ENCODE measurements at regions not wholly inside any gene's neighbourhood (a gene's known extent, or its start where the extent isn't known, plus 50 kb on each side); places are given as distances from the start of the nearest gene placed in this dataset.

- DNase-seq (ENCODE audit: low read depth in 2 of 2) = no peak
Measured at GRCh38 chr17:79202480-79202879, 127.9 kb downstream of the ENGASE start.

DNA sequence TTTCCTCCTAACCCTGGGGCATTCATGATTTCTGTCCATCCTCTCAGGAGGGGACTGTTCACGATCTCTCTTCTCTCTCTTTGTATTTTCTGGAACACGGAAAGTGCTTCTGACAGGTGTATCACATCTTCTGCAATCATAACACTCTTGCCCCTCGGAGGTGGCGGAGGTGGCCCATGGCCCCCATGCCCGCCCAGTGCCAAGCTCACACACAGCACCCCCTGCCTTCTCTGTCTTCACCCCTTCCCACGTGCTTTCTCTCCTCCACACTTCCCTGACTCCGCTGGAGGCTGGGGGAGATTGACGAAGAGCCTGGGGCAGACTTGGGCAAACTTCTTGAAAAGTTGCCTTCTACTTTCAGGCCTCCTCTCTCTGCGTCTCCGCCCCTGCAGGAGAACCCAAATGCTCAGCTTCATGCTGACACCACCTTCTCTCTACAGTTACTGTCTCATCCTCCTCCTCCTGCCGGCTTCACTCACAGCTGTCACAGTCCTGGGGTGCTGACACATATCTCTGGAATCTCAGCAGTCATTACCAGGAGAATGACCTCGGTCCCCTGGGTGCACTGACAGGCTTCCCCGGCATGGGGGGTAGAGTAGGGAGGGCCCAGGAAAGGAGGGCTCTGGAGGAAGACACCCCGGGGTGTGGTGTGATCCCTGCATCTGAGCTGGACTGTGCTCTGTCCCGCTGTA is 127.1 kb downstream of the ENGASE start:
- DNase-seq (ENCODE audit: low read depth in 2 of 2) = no peak

- DNase-seq (ENCODE audit: low read depth in 2 of 2) = no peak
Measured at GRCh38 chr17:79201119-79201518, 126.5 kb downstream of the ENGASE start.

- no peak for DNase-seq (ENCODE audit: low read depth in 2 of 2)
Measured at GRCh38 chr17:79196913-79197312, 122.3 kb downstream of the ENGASE start.

GRCh38 chr17:79192503-79193351 is 118.1 kb downstream of the ENGASE start:
- DNase-seq (ENCODE audit: low read depth in 2 of 2) = no peak

DNA sequence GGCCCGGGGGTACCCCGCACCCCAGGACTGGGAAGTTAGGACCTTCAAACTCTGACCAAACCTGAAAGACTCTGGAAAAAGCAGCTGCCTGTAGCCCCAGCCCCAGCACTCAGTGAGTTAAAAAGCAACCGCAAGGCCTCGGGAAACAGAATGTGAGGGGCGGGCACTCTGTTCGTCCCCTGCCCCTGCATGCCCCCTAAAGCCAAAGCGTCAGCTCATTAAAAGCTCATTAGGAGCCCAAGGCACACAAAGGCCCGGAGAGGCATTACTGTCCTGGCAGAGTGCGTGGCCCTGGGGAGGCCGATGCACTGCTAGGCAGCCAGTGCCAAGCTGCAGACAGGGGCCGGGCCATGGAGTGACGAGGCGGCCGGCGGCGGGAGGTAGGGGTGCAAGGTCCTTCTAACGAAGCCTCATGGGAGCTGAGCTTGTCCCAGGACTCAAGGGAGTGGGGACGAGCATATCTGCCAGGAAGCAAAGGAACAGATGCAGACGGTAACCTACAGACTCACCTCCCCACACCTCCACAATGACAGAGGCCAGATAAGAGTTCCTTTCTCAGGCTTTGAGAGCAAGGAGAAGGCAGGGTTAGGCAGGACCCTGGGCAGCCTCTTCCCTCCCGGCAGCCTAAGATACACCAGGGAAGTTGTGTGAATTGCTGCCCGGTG is 116.8 kb downstream of the ENGASE start:
- DNase-seq (ENCODE audit: low read depth in 2 of 2) = no peak

DNA sequence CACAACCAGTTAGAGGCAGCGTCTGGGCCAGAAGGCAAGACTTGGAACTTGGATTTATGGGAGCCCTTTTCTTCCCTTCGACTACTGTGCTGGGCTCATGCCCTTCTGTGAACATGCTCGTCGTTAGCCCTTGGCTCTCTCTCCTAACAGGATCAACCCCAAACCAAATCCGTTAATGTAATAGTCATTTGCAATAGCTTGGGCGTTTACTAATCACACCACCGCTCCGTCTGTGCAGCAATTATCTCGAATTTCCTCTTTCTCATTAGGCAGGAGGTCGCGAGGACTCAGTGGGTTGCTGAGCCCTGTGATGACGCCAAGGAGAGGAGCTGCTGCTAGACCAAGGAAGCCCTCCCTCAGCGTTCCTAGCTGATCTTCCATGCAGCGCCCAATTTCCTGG is 114.7 kb downstream of the ENGASE start:
- DNase-seq (ENCODE audit: low read depth in 2 of 2) = no peak

GRCh38 chr17:79188685-79189084 is 114.1 kb downstream of the ENGASE start:
- no peak for DNase-seq (ENCODE audit: low read depth in 2 of 2)

- DNase-seq (ENCODE audit: low read depth in 2 of 2) = no peak
Measured at GRCh38 chr17:79188048-79188447, 113.4 kb downstream of the ENGASE start.

- DNase-seq (ENCODE audit: low read depth in 2 of 2) = no peak
Measured at GRCh38 chr17:79187186-79187585, 112.6 kb downstream of the ENGASE start.

- no peak for DNase-seq (ENCODE audit: low read depth in 2 of 2)
Measured at GRCh38 chr17:79186406-79186805, 111.8 kb downstream of the ENGASE start.

- DNase-seq (ENCODE audit: low read depth in 2 of 2) = no peak
Measured at GRCh38 chr17:79185671-79186070, 111.0 kb downstream of the ENGASE start.

- no peak for DNase-seq (ENCODE audit: low read depth in 2 of 2)
Measured at GRCh38 chr17:79184219-79184618, 109.6 kb downstream of the ENGASE start.

DNA sequence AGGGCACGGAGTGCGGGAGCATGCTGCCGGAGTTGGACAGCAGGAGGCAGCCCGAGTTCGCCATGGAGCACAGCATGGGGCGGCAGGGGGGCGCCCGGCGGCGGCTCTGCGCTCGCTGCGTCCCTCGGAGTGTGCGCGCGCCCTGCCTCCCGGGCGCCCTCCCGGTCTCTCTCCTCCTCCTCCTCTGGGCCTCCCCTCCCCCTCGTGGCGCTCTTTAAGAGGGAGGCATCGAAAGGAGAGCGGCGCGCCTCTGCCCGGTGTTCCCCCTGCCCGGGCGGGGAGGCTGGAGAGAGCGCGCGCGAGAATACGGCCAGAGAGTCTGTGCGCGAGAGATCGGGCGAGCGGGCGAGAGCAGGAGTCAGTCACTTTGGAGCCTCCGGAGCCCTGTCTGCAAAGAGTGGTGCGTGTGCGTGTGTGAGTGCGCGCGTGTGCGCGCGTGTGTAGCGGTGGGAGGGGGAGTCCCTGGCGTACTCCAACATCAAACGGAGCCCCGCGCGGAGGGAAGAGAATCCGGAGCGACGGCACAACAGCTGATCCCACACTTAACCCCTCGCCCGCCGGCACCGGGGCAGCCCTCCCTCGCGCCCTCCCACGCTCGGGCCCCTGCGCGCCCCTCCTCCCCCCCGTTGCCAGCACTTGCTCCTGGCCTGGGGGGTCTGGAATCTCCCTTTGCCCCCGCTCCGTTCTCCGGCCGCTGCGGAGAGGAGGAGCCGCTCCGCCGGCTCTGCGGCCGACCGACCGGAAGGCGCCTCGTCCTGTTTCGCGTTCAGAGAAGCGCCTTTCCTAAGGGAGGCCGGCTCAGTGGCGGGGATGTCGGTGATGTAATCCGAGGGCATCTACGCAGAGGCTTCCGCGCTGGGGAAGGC is 108.9 kb downstream of the ENGASE start:
- no peak for DNase-seq (ENCODE audit: low read depth in 2 of 2)

DNA sequence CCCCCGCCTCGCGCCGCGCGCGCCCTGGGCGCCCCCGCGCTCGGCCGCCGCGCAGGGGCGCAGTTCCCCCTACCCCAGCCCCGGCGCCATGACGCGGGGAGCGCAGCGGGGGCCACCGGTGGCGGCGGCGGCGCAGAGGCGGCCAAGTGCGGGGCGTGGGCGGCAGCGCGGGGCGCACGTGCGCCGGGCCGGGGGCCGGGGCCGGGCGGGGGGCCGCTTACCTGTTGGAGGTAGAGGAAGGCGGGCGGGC is 108.3 kb downstream of the ENGASE start:
- no peak for DNase-seq (ENCODE audit: low read depth in 2 of 2)

DNA sequence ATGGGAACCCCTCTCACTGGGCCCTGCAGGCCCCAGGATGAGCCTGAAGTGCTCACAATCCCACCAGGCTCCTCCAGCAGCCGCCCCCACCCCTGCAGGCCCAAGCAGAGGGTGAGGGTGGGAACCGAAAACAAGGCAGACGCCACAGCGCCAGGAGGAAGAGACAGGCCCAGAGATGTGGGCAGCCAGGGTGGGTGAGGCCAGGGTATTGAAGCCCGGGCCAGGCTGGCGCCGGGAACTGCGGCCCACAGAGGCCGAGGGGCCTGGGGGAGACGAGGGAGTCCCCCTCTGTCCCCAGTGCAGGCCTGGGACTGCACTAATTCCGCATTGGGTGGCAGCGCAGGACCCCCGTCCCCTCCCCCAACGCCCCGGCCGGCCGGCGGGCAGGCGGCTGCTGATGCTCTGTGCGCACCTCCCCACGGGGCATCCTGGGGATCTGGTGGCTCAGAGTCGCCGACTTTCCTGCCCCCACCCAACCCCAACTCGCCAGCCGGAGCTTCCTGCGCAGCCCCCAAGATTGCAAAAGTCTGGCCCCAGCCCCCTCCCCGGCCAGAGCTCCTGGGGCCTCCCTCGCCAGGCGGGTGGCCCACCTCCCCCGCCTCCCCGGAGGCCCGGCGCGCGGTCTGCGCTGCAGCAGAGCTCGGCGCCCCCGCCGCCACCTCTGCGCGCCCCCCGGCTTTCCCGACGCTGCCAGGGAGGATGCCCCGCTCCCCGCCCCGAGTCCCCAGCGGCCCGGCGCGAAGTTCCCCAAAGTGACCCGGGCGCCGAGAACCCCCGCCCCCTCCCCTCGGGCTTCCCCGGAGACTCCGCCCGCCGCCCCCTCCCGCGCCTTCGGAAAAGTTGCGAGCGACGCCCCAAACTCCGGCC is 107.8 kb downstream of the ENGASE start:
- no peak for DNase-seq (ENCODE audit: low read depth in 2 of 2)

DNA sequence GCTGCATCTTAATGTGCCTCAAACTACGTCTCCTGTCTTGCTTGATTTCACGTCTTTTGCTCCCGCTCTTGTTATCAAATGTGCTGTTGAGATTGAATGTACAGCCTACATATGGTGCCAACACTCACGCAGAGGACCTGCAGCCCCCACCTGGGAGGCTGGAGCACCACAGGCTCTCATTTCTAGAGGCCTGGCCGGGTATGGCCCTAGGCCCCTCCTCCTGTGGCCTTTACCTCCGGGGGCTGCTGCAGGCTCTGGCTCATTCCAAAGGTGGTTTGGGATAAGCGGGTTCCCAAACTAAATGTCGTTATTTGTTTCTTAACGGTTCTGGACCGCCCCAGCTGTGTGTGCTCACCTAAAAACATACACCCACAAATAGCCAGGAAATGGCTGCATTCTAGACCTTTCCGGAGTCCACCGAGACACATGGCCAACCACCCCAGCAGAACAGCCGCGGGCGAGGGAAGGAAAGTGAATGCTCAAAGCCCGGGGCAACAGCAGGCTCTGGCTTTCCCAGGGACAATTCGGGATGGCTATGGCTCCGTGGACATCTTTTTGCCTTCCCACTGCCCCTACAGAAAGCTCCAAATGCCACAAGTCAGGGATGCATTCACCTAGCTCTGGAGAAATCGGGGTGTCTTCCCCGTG is 105.9 kb downstream of the ENGASE start:
- no peak for DNase-seq (ENCODE audit: low read depth in 2 of 2)

GRCh38 chr17:79179334-79179733 is 104.7 kb downstream of the ENGASE start:
- DNase-seq (ENCODE audit: low read depth in 2 of 2) = no peak

GRCh38 chr17:79177877-79178276 is 103.3 kb downstream of the ENGASE start:
- DNase-seq (ENCODE audit: low read depth in 2 of 2) = no peak

GRCh38 chr17:79176792-79177601 is 102.4 kb downstream of the ENGASE start:
- no peak for DNase-seq (ENCODE audit: low read depth in 2 of 2)

Data from activated CD8-positive, alpha-beta memory T cell treated with anti-CD3 and anti-CD28 coated beads for 4 hours (primary cell).